Fibroblast of villous mesenchyme (primary cell): ENCODE measurements at regions not wholly inside any gene's neighbourhood (a gene's known extent, or its start where the extent isn't known, plus 50 kb on each side); places are given as distances from the start of the nearest gene placed in this dataset.
A peak's percentile ranks its signal among the peaks of the same experiment; 100 is the strongest.

Experiments
- DNase-seq: peaks from one replicate; pipeline ENCODE4 v3.0.0-alpha.2; 2010; ENCODE audit warnings: low read depth
- H3K4me3 ChIP-seq: 2 replicates; pipeline ENCODE4 v1.5.1; 2011; ENCODE audit warnings: low read depth, mild to moderate bottlenecking, low read length
- CTCF ChIP-seq: IDR thresholded peaks from 2 replicates; pipeline ENCODE4 v1.5.1; 2012; ENCODE audit warnings: low read depth, mild to moderate bottlenecking, low read length; ENCODE audit not compliant: insufficient read depth

DNA sequence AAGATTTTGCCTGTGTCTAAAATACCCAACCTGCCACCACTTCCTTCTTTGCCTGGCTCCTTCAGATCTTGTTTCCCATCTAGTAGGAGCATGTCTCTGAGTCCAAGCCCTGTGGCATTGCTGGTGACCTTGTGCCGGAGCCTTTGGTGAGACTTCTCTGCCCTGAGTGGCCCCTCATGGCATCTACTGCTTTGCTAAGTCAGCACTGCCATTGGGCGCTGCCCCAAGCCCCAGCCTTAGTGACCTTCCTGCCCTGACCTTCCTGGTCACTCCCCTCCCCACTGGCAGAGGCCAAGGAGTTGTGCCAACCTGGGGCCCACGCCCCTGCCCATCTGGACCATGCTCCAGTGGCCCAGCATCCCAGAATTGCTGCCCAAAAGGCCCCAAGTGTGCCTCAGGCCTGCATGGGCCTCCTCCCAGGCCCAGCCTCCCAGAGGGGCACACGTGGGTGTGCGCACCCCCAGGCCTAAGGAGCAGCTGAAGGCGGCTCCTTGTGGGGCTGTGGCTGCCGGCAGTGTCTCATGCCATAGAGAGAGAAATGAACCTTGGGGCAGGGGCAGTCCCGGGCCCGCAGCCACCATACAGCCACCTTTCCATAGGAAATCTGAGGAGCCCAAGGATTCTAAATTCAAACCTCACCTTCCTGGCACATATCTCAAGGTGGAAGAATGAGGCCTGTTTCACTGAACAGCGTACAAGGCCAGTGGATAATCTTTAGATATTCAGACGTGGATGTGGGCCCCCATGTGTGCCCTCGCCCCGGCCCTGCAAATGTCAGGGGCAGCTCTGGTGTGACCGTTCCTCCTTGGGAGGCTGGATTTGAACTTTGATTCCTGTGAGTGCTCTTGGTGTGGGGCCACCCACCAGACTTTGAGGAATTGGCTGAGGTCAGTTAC, 100.2 kb upstream of the SLC66A3 start:
- TF ChIP-seq CTCF = no peak
- no peak for DNase-seq
- H3K4me3 ChIP-seq = no peak overlapping the region

DNA sequence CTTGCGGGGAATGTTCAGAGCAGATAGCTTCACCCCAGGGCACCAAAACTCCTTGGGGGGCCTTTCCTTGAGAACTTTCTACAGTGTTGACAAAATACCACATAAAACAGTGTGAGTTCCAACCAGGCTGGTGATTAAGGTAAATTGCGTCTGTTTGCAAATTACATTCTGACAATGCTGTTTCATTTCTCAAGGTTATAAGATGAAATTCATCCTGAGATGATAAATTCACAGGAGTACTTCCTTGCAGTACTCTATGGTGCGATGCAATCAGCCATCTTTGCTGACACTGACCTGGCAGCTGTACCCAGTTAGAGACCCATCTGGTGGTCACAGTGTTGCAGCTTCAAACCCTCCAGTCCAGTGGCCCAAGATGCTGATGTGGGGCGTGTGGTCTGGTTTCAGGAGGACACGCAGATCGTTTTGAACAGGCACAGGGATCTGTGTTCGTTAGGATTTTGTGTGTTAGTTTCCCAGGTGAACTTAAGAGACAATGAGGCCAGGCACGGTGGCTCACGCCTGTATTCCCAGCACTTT, 99.5 kb upstream of the SLC66A3 start:
- DNase-seq = no peak
- TF ChIP-seq CTCF = no peak
- H3K4me3 ChIP-seq = no peak overlapping the region

- peak; percentile 82 for DNase-seq
- no peak overlapping the region for H3K4me3 ChIP-seq
- TF ChIP-seq CTCF = no peak
Observed at GRCh38 chr2:11056614-11057013, 98.7 kb upstream of the SLC66A3 start.

DNA sequence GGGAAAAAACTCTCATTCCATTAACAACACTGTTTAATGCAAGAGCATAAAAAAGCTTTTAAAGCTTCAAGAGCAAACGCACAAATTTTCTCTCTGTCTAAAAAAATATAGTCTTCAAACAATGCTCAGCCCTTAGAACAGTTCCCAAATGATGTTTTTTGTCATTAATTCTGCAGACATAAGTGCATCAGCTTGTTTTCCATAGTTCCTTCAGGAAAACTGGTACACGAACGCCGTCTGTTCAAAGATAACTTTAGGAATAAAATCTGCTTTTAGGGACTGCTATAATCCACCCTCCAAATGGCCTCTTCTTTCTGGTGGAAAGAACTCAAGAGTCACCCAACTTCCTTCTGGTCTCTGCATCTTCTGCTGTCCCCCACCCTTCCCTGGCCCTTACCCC, 98.2 kb upstream of the SLC66A3 start:
- DNase-seq = no peak
- no peak for TF ChIP-seq CTCF
- no peak overlapping the region for H3K4me3 ChIP-seq

DNA sequence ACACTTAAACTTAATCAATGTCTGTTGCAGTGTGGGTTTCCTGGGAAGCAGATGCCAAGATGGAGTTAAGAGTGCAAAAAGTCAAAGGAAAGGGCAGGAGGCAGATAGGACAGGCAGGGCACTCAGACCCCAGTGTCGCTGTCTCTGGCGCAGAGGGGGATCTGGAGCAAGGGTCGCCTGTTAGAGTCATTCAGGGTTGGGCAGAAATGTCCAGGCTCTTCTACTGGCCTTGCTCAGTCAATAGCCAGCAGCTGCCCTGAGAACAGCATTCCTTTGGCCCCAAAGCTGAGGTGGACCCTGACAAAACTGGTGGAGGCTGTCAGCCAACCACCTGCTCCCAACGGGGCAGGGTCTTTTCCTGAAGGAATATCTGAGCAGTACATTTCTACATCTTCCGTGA, 97.1 kb upstream of the SLC66A3 start:
- DNase-seq = no peak
- no peak for TF ChIP-seq CTCF
- no peak overlapping the region for H3K4me3 ChIP-seq

DNA sequence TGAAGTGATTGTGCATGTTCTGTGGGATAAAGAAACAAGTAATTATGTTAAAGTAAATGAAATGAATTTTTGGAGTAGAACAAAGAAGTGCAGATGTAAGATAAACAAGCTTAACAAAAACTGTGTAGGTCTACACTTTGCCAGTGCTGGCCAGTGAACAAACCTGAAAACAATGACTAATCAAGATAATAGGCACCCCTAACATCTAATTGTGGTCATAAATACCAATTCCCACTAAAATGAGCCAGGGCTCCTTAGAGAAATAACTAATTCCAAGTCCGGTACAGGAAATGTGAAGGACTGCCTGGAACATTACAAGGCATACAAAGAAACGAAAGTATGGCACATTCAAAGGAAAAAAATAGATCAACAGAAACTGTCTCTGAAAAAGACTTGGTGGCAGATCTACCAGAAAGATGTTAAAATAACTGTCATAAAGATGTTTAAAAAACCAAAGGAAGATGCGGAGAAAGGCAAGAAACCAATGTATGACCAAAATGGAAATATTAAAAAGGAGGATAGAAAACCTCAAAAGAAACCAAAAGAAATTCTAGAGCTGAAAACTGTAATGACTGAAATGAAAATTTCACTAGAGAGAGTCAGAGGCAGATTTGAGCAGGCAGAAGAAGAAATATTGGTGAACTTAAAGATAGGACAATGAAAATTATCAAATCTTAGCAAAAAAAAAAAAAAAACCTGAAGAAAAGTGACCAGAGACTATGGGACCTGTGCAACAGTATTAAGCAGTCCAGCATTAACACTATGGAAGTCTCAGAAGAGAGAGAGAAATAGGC, 94.7 kb upstream of the SLC66A3 start:
- H3K4me3 ChIP-seq = no peak overlapping the region
- no peak for DNase-seq
- no peak for TF ChIP-seq CTCF
